SU-DHL-6 (cell line): ENCODE measurements at regions not wholly inside any gene's neighbourhood (a gene's known extent, or its start where the extent isn't known, plus 50 kb on each side); places are given as distances from the start of the nearest gene placed in this dataset.
"Not testable (repeated sequence)": the region's sequence is repeated elsewhere in the genome, so short reads cannot be mapped to it uniquely, and the experiment has no call there.

Experiments
- EZH2phosphoT487 ChIP-seq: fragments of 200-600 bp; sonication (generic), shearing (Covaris generic); conservative IDR thresholded peaks from 2 replicates; pipeline ENCODE4 v1.6.1; 2018; ENCODE audit warnings: mild to moderate bottlenecking, antibody characterized with exemption, low read length, moderate library complexity, mixed read lengths
- TF ChIP-seq, protein P1 (sequence below): fragments of 200-600 bp; sonication (generic); IDR thresholded peaks from one replicate; pipeline ENCODE4 v1.5.1; 2017; ENCODE audit warnings: antibody characterized with exemption, mild to moderate bottlenecking, low read length, moderate library complexity; ENCODE audit not compliant: insufficient read depth, poor library complexity, severe bottlenecking

DNA sequence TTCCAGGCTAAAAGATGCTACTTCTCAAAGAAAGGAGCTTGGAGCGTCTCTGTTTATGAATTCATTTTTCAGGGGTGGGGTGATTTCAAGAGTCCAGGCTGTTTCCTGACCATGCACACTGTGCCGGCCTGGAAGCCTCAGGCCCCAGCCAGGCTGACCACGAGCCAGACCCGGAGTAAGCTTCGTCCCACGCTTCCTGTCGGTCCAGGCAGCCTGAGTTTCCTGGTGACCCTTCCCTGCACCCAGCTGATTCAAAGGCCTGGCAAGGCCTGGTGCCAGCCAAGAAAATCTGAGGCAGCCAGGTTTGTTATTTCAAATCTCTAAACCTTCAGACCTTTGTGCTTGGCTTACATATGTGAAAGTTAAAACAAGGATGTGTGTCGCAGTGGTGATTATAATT, 62.1 kb upstream of the SMURF2 start:
- TF ChIP-seq, protein P1, sequence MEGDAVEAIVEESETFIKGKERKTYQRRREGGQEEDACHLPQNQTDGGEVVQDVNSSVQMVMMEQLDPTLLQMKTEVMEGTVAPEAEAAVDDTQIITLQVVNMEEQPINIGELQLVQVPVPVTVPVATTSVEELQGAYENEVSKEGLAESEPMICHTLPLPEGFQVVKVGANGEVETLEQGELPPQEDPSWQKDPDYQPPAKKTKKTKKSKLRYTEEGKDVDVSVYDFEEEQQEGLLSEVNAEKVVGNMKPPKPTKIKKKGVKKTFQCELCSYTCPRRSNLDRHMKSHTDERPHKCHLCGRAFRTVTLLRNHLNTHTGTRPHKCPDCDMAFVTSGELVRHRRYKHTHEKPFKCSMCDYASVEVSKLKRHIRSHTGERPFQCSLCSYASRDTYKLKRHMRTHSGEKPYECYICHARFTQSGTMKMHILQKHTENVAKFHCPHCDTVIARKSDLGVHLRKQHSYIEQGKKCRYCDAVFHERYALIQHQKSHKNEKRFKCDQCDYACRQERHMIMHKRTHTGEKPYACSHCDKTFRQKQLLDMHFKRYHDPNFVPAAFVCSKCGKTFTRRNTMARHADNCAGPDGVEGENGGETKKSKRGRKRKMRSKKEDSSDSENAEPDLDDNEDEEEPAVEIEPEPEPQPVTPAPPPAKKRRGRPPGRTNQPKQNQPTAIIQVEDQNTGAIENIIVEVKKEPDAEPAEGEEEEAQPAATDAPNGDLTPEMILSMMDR = not testable (repeated sequence)
- TF ChIP-seq EZH2phosphoT487 = not testable (repeated sequence)
